H9 (cell line): ENCODE measurements at regions not wholly inside any gene's neighbourhood (a gene's known extent, or its start where the extent isn't known, plus 50 kb on each side); places are given as distances from the start of the nearest gene placed in this dataset.

Experiments
- DNase-seq: peaks from one replicate; pipeline ENCODE4 v3.0.0-alpha.2; 2017
- H2AFZ ChIP-seq: one replicate; pipeline ENCODE4 v1.6.1; 2013; ENCODE audit warnings: mild to moderate bottlenecking, low read length, control low read depth, moderate library complexity
- H2AK5ac ChIP-seq: 2 replicates; pipeline ENCODE4 v1.6.1; 2013; ENCODE audit warnings: low read length, control low read depth, mixed read lengths; ENCODE audit not compliant: insufficient read length
- H2BK120ac ChIP-seq: one replicate; pipeline ENCODE4 v1.6.1; 2013; ENCODE audit warnings: low read depth, mild to moderate bottlenecking, low read length, control low read depth, inconsistent platforms; ENCODE audit not compliant: poor library complexity, severe bottlenecking
- H2BK12ac ChIP-seq: 2 replicates; pipeline ENCODE4 v1.6.1; 2013; ENCODE audit warnings: low read length, control low read depth, mixed read lengths, low read depth; ENCODE audit not compliant: insufficient read length
- H2BK15ac ChIP-seq: 2 replicates; pipeline ENCODE4 v1.6.1; 2013; ENCODE audit warnings: low read depth, low read length, control low read depth
- H2BK20ac ChIP-seq: one replicate; pipeline ENCODE4 v1.6.1; 2013; ENCODE audit warnings: low read depth, mild to moderate bottlenecking, low read length, control low read depth, inconsistent platforms; ENCODE audit not compliant: poor library complexity, severe bottlenecking
- H2BK5ac ChIP-seq: 2 replicates; pipeline ENCODE4 v1.6.1; 2013; ENCODE audit warnings: low read length, control low read depth, mixed read lengths; ENCODE audit not compliant: insufficient read length
- H3K14ac ChIP-seq: 2 replicates; pipeline ENCODE4 v1.6.1; 2013; ENCODE audit warnings: low read length, control low read depth; ENCODE audit not compliant: insufficient read depth
- H3K18ac ChIP-seq: 2 replicates; pipeline ENCODE4 v1.6.1; 2013; ENCODE audit warnings: low read depth, mild to moderate bottlenecking, mixed read lengths, low read length, control low read depth; ENCODE audit not compliant: insufficient read length
- H3K23ac ChIP-seq: 2 replicates; pipeline ENCODE4 v1.6.1; 2013; ENCODE audit warnings: low read length, control low read depth, mixed read lengths, low read depth; ENCODE audit not compliant: insufficient read length
- H3K23me2 ChIP-seq: 2 replicates; pipeline ENCODE4 v1.6.1; 2013; ENCODE audit warnings: low read depth, mild to moderate bottlenecking, mixed read lengths, low read length, control low read depth; ENCODE audit not compliant: insufficient read length, poor library complexity, severe bottlenecking
- H3K27ac ChIP-seq: 2 replicates; pipeline ENCODE4 v1.5.1; 2013; ENCODE audit warnings: low read length, control low read depth, mixed read lengths, low read depth; ENCODE audit not compliant: insufficient read length
- H3K27me3 ChIP-seq: 2 replicates; pipeline ENCODE4 v1.6.1; 2013; ENCODE audit warnings: low read length, control low read depth, inconsistent platforms; ENCODE audit not compliant: insufficient read depth
- H3K4ac ChIP-seq: 2 replicates; pipeline ENCODE4 v1.6.1; 2013; ENCODE audit warnings: low read depth, mild to moderate bottlenecking, control low read depth, inconsistent platforms, low read length, moderate library complexity
- H3K4me1 ChIP-seq: 2 replicates; pipeline ENCODE4 v1.6.1; 2013; ENCODE audit warnings: low read length, control low read depth, inconsistent platforms; ENCODE audit not compliant: insufficient read depth
- H3K4me2 ChIP-seq: 2 replicates; pipeline ENCODE4 v1.6.1; 2013; ENCODE audit warnings: low read length, control low read depth, mixed read lengths; ENCODE audit not compliant: insufficient read length, insufficient read depth
- H3K56ac ChIP-seq: 2 replicates; pipeline ENCODE4 v1.6.1; 2013; ENCODE audit warnings: low read depth, mild to moderate bottlenecking, mixed read lengths, low read length, control low read depth; ENCODE audit not compliant: insufficient read length
- H3K79me1 ChIP-seq: 2 replicates; pipeline ENCODE4 v1.6.1; 2013; ENCODE audit warnings: low read depth, mild to moderate bottlenecking, moderate library complexity, low read length, control low read depth, inconsistent platforms; ENCODE audit not compliant: insufficient read depth, poor library complexity, severe bottlenecking
- H3K79me2 ChIP-seq: 2 replicates; pipeline ENCODE4 v1.6.1; 2013; ENCODE audit warnings: low read length, control low read depth, inconsistent platforms; ENCODE audit not compliant: insufficient read depth
- H3K9ac ChIP-seq: 2 replicates; pipeline ENCODE4 v1.6.1; 2013; ENCODE audit warnings: low read length, control low read depth, mixed read lengths; ENCODE audit not compliant: insufficient read length; ENCODE audit errors: extremely low read depth
- H3K9me3 ChIP-seq: one replicate; pipeline ENCODE4 v1.6.1; 2013; ENCODE audit warnings: low read depth, low read length, inconsistent platforms; ENCODE audit not compliant: control insufficient read depth
- H3T11ph ChIP-seq: one replicate; pipeline ENCODE4 v1.6.1; 2013; ENCODE audit warnings: mild to moderate bottlenecking, low read length, control low read depth, inconsistent platforms
- H4K20me1 ChIP-seq: one replicate; pipeline ENCODE4 v1.6.1; 2013; ENCODE audit not compliant: control insufficient read depth, insufficient read length, insufficient read depth
- H4K5ac ChIP-seq: 2 replicates; pipeline ENCODE4 v1.6.1; 2013; ENCODE audit warnings: low read depth, mild to moderate bottlenecking, mixed read lengths, low read length, control low read depth; ENCODE audit not compliant: insufficient read length
- H4K8ac ChIP-seq: replicated peaks from 2 replicates; pipeline ENCODE4 v1.6.1; 2013; ENCODE audit warnings: low read length, control low read depth, mixed read lengths, low read depth; ENCODE audit not compliant: insufficient read length
- H4K91ac ChIP-seq: 2 replicates; pipeline ENCODE4 v1.6.1; 2013; ENCODE audit warnings: low read depth, mild to moderate bottlenecking, moderate library complexity, mixed read lengths, low read length, control low read depth; ENCODE audit not compliant: insufficient read length
- H3K27ac Mint-ChIP-seq, 3 experiments: 2 replicates in 2 of 3; 3 replicates in 1 of 3; pipeline ENCODE4 v1.8.0; 2020 to 2021; ENCODE audit warnings: mixed read lengths in 3 of 3, mild to moderate bottlenecking in 1 of 3, moderate library complexity in 1 of 3
- H3K27me3 Mint-ChIP-seq: 2 replicates; pipeline ENCODE4 v1.8.0; 2021; ENCODE audit warnings: low read depth, mild to moderate bottlenecking, moderate library complexity, mixed read lengths
- H3K36me3 Mint-ChIP-seq, 3 experiments: 2 replicates in 2 of 3; 3 replicates in 1 of 3; pipeline ENCODE4 v1.8.0; 2020 to 2021; ENCODE audit warnings: low read depth in 3 of 3, mixed read lengths in 3 of 3; ENCODE audit not compliant: insufficient read depth in 1 of 3
- H3K4me1 Mint-ChIP-seq, 2 experiments: 2 replicates each; pipeline ENCODE4 v1.8.0; 2020; ENCODE audit warnings: mixed read lengths in 2 of 2
- H3K4me3 Mint-ChIP-seq, 2 experiments: 2 replicates in 1 of 2; 3 replicates in 1 of 2; pipeline ENCODE4 v1.8.0; 2020 to 2021; ENCODE audit warnings: mild to moderate bottlenecking in 2 of 2, mixed read lengths in 2 of 2, moderate library complexity in 1 of 2
- H3K9me3 Mint-ChIP-seq, 2 experiments: 2 replicates in 1 of 2; 3 replicates in 1 of 2; pipeline ENCODE4 v1.8.0; 2020; ENCODE audit warnings: mild to moderate bottlenecking in 2 of 2, mixed read lengths in 2 of 2, moderate library complexity in 1 of 2
- WGBS: extraction: QIAGEN DNeasy Blood & Tissue Kit; methylation state at CpG from one replicate; pipeline ENCODE4 v1.1.7; 2013; ENCODE audit warnings: missing lambda C conversion rate, low lambda C conversion rate, mixed read lengths; ENCODE audit not compliant: insufficient read length; ENCODE audit errors: extremely low coverage; 5-methylcytosine and 5-hydroxymethylcytosine counted together
- TF ChIP-seq, protein P1 (sequence below): fragments of 200-600 bp; sonication (generic); conservative IDR thresholded peaks from 3 replicates; pipeline ENCODE4 v1.8.0; 2021; ENCODE audit warnings: antibody characterized with exemption, mild to moderate bottlenecking

DNA sequence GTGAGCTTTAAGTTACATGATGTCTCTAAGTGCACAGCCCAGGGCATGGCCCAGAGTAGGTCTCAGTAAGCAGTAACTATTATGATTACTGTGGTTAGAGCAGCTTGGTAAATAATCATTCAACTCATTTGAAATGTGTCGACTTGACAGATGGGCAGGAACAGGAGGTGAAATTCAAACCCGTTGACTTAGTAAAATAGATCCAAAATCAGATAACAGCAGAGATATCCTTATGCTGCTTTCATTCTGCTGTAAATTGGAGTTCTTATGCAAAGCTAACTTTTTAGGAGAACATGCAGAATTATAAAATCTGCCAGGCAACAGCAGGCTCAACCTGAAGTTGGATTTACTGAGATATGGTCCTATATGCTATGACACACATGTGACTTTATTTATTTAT, 118.7 kb upstream of the KLHL25 start:
- no peak overlapping the region for H2BK20ac ChIP-seq
- no peak overlapping the region for H4K91ac ChIP-seq
- DNase-seq: no peak
- no peak overlapping the region for H2AK5ac ChIP-seq
- no peak overlapping the region for H2BK120ac ChIP-seq
- WGBS: no CpG with 5 or more reads among the region's 2 CpGs
- peak overlapping the region in 1 of 3 experiments; percentile 50; a peak in 1 of 7 replicates for H3K27ac Mint-ChIP-seq
- H3K9ac ChIP-seq: no peak overlapping the region
- H3K18ac ChIP-seq: no peak overlapping the region
- no peak overlapping the region for H3K4me2 ChIP-seq
- no peaks in the 10 kb centered on the region; the same call in 1 of the 2 replicates for H3K4me1 ChIP-seq
- peaks cover 3% of the 10 kb centered on the region for H3K27me3 Mint-ChIP-seq
- H2AFZ ChIP-seq: no peak overlapping the region
- H3K4me1 Mint-ChIP-seq: peaks cover 11 to 13% of the 10 kb centered on the region in 2 experiments
- no peak overlapping the region for H2BK15ac ChIP-seq
- no peaks in the 10 kb centered on the region for H3K79me1 ChIP-seq
- no peak overlapping the region for H3K14ac ChIP-seq
- H4K5ac ChIP-seq: no peak overlapping the region
- no peaks in the 10 kb centered on the region for H3K27me3 ChIP-seq
- H4K20me1 ChIP-seq: no peaks in the 10 kb centered on the region
- H3T11ph ChIP-seq: no peak overlapping the region
- no peak overlapping the region for H3K56ac ChIP-seq
- H4K8ac ChIP-seq: no peak overlapping the region
- H3K4ac ChIP-seq: no peak overlapping the region
- H3K27ac ChIP-seq: no peak overlapping the region
- no peak overlapping the region for H3K23ac ChIP-seq
- no peak overlapping the region for H2BK12ac ChIP-seq
- H2BK5ac ChIP-seq: no peak overlapping the region
- H3K9me3 ChIP-seq: no peaks in the 10 kb centered on the region
- TF ChIP-seq, protein P1, sequence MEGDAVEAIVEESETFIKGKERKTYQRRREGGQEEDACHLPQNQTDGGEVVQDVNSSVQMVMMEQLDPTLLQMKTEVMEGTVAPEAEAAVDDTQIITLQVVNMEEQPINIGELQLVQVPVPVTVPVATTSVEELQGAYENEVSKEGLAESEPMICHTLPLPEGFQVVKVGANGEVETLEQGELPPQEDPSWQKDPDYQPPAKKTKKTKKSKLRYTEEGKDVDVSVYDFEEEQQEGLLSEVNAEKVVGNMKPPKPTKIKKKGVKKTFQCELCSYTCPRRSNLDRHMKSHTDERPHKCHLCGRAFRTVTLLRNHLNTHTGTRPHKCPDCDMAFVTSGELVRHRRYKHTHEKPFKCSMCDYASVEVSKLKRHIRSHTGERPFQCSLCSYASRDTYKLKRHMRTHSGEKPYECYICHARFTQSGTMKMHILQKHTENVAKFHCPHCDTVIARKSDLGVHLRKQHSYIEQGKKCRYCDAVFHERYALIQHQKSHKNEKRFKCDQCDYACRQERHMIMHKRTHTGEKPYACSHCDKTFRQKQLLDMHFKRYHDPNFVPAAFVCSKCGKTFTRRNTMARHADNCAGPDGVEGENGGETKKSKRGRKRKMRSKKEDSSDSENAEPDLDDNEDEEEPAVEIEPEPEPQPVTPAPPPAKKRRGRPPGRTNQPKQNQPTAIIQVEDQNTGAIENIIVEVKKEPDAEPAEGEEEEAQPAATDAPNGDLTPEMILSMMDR: no peak
- peaks cover 9 to 15% of the 10 kb centered on the region in 2 experiments for H3K9me3 Mint-ChIP-seq
- H3K79me2 ChIP-seq: no peaks in the 10 kb centered on the region
- H3K36me3 Mint-ChIP-seq: peaks cover 4 to 14% (median 6%) of the 10 kb centered on the region in 3 experiments; a peak in 6 of 7 replicates
- no peaks in the 10 kb centered on the region for H3K23me2 ChIP-seq
- no peak overlapping the region for H3K4me3 Mint-ChIP-seq
